ENCODE measurements at regions not wholly inside any gene's neighbourhood (a gene's known extent, or its start where the extent isn't known, plus 50 kb on each side); places are given as distances from the start of the nearest gene placed in this dataset.

DNA sequence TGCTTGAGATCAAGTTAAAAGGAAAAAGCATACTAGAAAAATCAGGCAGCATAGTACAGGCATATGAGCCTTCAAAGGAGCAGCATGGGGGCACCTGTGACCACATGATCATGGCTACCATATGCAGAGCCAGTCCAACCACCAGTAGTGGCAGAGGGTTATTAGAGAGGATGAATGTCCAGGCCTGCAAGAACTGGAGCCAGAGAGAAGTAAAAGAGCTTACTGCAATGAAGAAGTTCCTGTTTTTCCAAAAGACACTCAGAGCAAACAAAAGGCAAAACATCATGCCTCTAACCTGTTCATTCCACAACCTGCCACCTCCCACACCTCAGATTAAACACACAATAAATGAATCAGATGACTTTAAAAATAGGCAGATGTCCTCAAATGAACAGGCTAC is 99.6 kb upstream of the NAMPT start:
- intact Hi-C loops (cut with DNase I; ENCODE audit: low total_unique reads): no loop called here
- no peaks in the 10 kb centered on the region for H3K9me3 ChIP-seq
- H3K27me3 ChIP-seq: no peaks in the 10 kb centered on the region
- DNase-seq: no peak
- no peaks in the 10 kb centered on the region for H3K4me1 ChIP-seq
- H3K4me3 ChIP-seq: no peak overlapping the region
- no peaks in the 10 kb centered on the region for H3K36me3 ChIP-seq (ENCODE audit: low read depth, missing control alignments)
- H3K27ac ChIP-seq: no peak overlapping the region
- TF ChIP-seq POLR2A (IDR thresholded peaks at IDR 0.05): no peak
- TF ChIP-seq, protein P1, sequence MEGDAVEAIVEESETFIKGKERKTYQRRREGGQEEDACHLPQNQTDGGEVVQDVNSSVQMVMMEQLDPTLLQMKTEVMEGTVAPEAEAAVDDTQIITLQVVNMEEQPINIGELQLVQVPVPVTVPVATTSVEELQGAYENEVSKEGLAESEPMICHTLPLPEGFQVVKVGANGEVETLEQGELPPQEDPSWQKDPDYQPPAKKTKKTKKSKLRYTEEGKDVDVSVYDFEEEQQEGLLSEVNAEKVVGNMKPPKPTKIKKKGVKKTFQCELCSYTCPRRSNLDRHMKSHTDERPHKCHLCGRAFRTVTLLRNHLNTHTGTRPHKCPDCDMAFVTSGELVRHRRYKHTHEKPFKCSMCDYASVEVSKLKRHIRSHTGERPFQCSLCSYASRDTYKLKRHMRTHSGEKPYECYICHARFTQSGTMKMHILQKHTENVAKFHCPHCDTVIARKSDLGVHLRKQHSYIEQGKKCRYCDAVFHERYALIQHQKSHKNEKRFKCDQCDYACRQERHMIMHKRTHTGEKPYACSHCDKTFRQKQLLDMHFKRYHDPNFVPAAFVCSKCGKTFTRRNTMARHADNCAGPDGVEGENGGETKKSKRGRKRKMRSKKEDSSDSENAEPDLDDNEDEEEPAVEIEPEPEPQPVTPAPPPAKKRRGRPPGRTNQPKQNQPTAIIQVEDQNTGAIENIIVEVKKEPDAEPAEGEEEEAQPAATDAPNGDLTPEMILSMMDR (IDR thresholded peaks at IDR 0.05): no peak

DNA sequence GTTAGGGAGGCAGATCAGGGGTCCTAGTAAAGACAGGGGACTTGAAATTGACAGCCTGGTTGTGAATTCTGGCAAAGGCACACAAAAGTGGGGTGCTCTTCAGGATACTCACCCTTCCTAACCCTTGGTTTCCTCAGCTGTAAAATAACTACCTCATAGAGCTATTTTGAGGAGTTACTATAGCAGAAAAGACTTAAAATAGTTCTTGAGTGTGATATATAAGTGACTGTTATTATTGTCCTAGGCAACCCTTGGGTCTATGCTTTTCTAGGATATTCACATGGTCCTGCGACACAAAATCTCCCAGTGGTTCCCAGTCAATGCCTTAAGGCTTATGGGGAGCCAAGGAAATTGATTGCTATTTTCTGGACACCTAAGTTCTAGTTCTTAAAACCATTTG is 98.1 kb upstream of the NAMPT start:
- Histone ChIP-seq H3K4me1 (no peaks in the 10 kb centered on the region), H3K27me3 (no peaks in the 10 kb centered on the region), H3K27ac (no peak overlapping the region), H3K9me3 (no peaks in the 10 kb centered on the region), H3K36me3 (ENCODE audit: low read depth, missing control alignments) (no peaks in the 10 kb centered on the region), H3K4me3 (no peak overlapping the region)
- intact Hi-C loops (cut with DNase I; ENCODE audit: low total_unique reads): no loop called here
- WGBS, 2 donors: 100% methylated on average over 1 of the region's 1 CpG
- no peak for DNase-seq
- TF ChIP-seq, protein P1 (IDR thresholded peaks at IDR 0.05): no peak
- TF ChIP-seq POLR2A (IDR thresholded peaks at IDR 0.05): no peak

DNA sequence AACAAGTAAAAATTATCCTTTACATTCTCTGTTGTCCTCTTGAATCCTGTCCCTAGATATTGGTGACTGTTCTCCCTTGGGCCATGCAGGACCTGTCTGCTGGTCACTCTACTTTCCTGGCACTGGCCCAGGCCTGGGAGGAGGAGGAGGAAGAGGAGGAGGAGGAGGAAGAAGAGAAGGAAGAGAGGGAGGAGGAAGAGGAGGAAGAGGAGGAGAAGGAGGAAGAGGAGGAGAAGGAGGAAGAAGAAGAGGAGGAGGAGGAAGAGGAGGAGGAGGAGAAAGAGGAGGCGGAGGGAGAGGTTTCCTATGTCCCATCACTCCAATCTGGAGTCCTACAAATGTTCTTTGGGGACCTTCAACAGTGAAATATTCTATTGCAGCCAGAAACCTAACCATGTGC is 97.3 kb upstream of the NAMPT start:
- 69 to 88% methylated on average over 1 of the region's 1 CpG for WGBS, 2 donors

DNA sequence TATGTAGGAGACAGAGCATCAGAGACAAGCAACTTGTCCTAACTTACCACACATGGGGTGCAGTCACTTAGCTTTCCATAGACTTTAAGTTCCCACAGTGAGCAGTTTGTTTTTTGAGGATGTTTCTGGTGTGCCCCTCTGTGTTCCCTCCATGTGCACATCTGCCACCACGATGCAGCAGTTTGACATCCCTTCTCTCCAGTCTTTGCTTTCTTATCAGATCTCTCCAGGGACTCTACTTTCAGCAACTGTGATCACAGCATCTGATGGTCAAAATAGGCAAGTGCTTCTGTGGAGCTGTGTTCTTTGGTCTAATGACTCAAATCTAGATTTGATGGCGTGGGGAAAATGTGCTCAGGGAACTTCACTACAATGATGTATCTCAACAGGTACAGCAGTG is 96.5 kb upstream of the NAMPT start:
- WGBS, 2 donors: 69 to 72% methylated on average over 2 of the region's 2 CpGs

More for the DNA sequence above, 97.3 kb upstream of the NAMPT start:
- intact Hi-C loops (cut with DNase I; ENCODE audit: low total_unique reads): no loop called here
- no peak for DNase-seq
- H3K4me3 ChIP-seq: no peak overlapping the region
- no peaks in the 10 kb centered on the region for H3K9me3 ChIP-seq
- no peaks in the 10 kb centered on the region for H3K36me3 ChIP-seq (ENCODE audit: low read depth, missing control alignments)
- no peak overlapping the region for H3K27ac ChIP-seq
- TF ChIP-seq, protein P1 (IDR thresholded peaks at IDR 0.05): no peak
- TF ChIP-seq POLR2A (IDR thresholded peaks at IDR 0.05): no peak
- H3K27me3 ChIP-seq: no peaks in the 10 kb centered on the region
- H3K4me1 ChIP-seq: no peaks in the 10 kb centered on the region

DNA sequence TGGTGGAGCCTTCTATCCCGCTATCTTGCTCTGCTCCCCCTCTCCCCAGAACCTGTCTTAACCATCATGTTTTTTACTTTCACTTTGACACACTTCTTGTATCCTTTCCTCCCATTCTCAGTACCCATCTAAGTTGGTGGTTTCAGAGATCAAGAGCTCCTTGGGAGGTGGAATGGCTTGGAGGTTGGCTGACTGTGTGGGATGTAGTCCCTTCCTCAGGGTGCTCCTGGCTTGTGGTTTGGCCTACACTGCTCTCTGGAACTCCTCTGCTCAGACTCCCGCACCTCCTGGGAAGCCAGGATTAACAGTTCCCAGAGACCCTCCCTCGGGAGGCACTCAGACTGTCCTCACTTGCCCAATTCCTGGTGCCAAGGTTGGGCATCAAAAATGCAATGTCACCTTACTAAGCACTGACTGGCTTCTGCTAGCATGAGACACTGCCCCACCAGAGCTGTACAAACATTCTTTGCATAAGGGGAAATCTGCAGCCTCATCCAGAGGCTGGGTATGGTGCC is 93.1 kb upstream of the NAMPT start:
- 75 to 99% methylated on average over 3 of the region's 3 CpGs for WGBS, 2 donors
- TF ChIP-seq POLR2A (IDR thresholded peaks at IDR 0.05): no peak
- TF ChIP-seq, protein P1 (IDR thresholded peaks at IDR 0.05): no peak
- intact Hi-C loops (cut with DNase I; ENCODE audit: low total_unique reads): no loop called here
- Histone ChIP-seq H3K4me1 (no peaks in the 10 kb centered on the region), H3K9me3 (no peaks in the 10 kb centered on the region), H3K4me3 (no peak overlapping the region), H3K36me3 (ENCODE audit: low read depth, missing control alignments) (no peaks in the 10 kb centered on the region), H3K27me3 (no peaks in the 10 kb centered on the region), H3K27ac (no peak overlapping the region)
- no peak for DNase-seq

More for the DNA sequence above, 96.5 kb upstream of the NAMPT start:
- TF ChIP-seq, protein P1 (IDR thresholded peaks at IDR 0.05): no peak
- no peak for TF ChIP-seq POLR2A (IDR thresholded peaks at IDR 0.05)
- no peaks in the 10 kb centered on the region for H3K36me3 ChIP-seq (ENCODE audit: low read depth, missing control alignments)
- intact Hi-C loops (cut with DNase I; ENCODE audit: low total_unique reads): no loop called here
- no peaks in the 10 kb centered on the region for H3K9me3 ChIP-seq
- no peaks in the 10 kb centered on the region for H3K27me3 ChIP-seq
- H3K27ac ChIP-seq: no peak overlapping the region
- no peak for DNase-seq
- H3K4me1 ChIP-seq: no peaks in the 10 kb centered on the region
- H3K4me3 ChIP-seq: no peak overlapping the region
